Heart left ventricle (tissue), 13 donors: ENCODE measurements at regions not wholly inside any gene's neighbourhood (a gene's known extent, or its start where the extent isn't known, plus 50 kb on each side); places are given as distances from the start of the nearest gene placed in this dataset.
"Not testable (repeated sequence)": the region's sequence is repeated elsewhere in the genome, so short reads cannot be mapped to it uniquely, and the experiment has no call there.

ENCODE experiments used
- POLR2A ChIP-seq, 2 donors: fragments of 450-650 bp; IDR thresholded peaks; one replicate each; pipeline ENCODE4 v1.6.1; 2017; ENCODE audit warnings: antibody characterized with exemption in 2 of 2, mild to moderate bottlenecking in 2 of 2, moderate library complexity in 2 of 2
- TF ChIP-seq, protein P1 (sequence below), 12 donors: fragments of 200-600 bp; sonication (generic) in 4 of 12; IDR thresholded peaks; one replicate each; pipeline versions ENCODE4 v1.5.0 to v1.8.0; 2018 to 2022; ENCODE audit warnings: antibody characterized with exemption in 12 of 12, mild to moderate bottlenecking in 5 of 12
- donor health status: ischemic (EF 13 %, LVEDD 7.1; RV severe dilation, severe dysfunction).
- donor health status: DM: no; HTN: yes; CAD: no.
- donor health status: DM: no; HTN: no; CAD: no.
- donor health status: ischemic (EF 25% LVEDD 6.9; RV normal size, moderate dysfunction).
- donor health status: ischemic (EF 25% LVEDD 5.7; RV mildly dilated, moderate dysfunction).
- donor health status: ischemic (EF 35%, LVEDD 5.7; RV mildly dilated, moderate dysfunction).
- donor health status: nonischemic (EF 11% LVEDD 7.7; RV severe dilation, severe dysfunction).
- donor health status: DM: yes; HTN: yes; CAD: no.
- donor health status: PGD.
- donor health status: ischemic (EF 29% LVEDD 5.4; RV normal size, mild dysfunction).
- donor health status: nonischemic (EF 23%, LVEDD 6.1; RV moderate dilation, normal function).

DNA sequence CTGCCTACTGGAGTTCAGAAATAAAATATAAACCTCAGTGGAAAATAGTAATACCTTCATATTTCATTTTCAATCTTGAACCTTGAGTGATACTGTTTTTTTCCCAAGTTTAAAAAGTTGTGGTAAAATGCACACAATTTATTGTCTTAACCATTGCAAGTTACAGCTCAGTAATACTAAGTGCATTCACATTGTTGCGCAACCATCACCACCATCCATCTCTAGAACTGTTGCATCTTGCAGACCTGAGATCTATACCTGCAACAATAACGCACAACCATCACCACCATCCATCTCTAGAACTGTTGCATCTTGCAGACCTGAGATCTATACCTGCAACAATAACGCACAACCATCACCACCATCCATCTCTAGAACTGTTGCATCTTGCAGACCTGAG is 162.6 kb upstream of the PLGLB1 start:
- TF ChIP-seq, protein P1, sequence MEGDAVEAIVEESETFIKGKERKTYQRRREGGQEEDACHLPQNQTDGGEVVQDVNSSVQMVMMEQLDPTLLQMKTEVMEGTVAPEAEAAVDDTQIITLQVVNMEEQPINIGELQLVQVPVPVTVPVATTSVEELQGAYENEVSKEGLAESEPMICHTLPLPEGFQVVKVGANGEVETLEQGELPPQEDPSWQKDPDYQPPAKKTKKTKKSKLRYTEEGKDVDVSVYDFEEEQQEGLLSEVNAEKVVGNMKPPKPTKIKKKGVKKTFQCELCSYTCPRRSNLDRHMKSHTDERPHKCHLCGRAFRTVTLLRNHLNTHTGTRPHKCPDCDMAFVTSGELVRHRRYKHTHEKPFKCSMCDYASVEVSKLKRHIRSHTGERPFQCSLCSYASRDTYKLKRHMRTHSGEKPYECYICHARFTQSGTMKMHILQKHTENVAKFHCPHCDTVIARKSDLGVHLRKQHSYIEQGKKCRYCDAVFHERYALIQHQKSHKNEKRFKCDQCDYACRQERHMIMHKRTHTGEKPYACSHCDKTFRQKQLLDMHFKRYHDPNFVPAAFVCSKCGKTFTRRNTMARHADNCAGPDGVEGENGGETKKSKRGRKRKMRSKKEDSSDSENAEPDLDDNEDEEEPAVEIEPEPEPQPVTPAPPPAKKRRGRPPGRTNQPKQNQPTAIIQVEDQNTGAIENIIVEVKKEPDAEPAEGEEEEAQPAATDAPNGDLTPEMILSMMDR (IDR thresholded peaks at IDR 0.05): not testable (repeated sequence)
- TF ChIP-seq POLR2A (IDR thresholded peaks at IDR 0.05): not testable (repeated sequence)
